Esophagus muscularis mucosa (tissue), 4 donors: ENCODE measurements at regions not wholly inside any gene's neighbourhood (a gene's known extent, or its start where the extent isn't known, plus 50 kb on each side); places are given as distances from the start of the nearest gene placed in this dataset.
A peak's percentile ranks its signal among the peaks of the same experiment; 100 is the strongest.

Experiments used
- DNase-seq: peaks from one replicate; pipeline ENCODE4 v3.0.0-alpha.2; 2017; ENCODE audit errors: extremely low spot score
- H3K27ac ChIP-seq, 4 donors: fragments of 200-600 bp; sonication (generic); replicated peaks in 1 of 4; 1 replicate in 3 of 4; 2 replicates in 1 of 4; pipeline ENCODE4 v1.5.1; 2016 to 2019; ENCODE audit warnings: mild to moderate bottlenecking in 1 of 4
- H3K27me3 ChIP-seq, 4 donors: fragments of 200-600 bp; sonication (generic); one replicate each; pipeline versions ENCODE4 v1.5.1 to v1.6.0; 2016 to 2019
- H3K36me3 ChIP-seq, 4 donors: fragments of 200-600 bp; sonication (generic); one replicate each; pipeline ENCODE4 v1.5.1; 2016 to 2019
- H3K4me1 ChIP-seq, 4 donors: fragments of 200-600 bp; sonication (generic); one replicate each; pipeline ENCODE4 v1.5.1; 2016 to 2019
- H3K4me3 ChIP-seq, 4 donors: fragments of 200-600 bp; sonication (generic); 1 replicate in 2 of 4; 2 replicates in 2 of 4; pipeline ENCODE4 v1.5.1; 2016 to 2019; ENCODE audit warnings: mild to moderate bottlenecking in 4 of 4, moderate library complexity in 1 of 4
- H3K9me3 ChIP-seq, 4 donors: fragments of 200-600 bp; sonication (generic); 1 replicate in 3 of 4; 2 replicates in 1 of 4; pipeline ENCODE4 v1.5.1; 2016 to 2019
- CTCF ChIP-seq, 3 experiments: fragments of 200-600 bp in 2 of 3; fragments of 450-650 bp in 1 of 3; sonication (generic) in 2 of 3; IDR thresholded peaks; one replicate each; pipeline ENCODE4 v1.5.1; 2017 to 2019; ENCODE audit warnings: antibody characterized with exemption in 3 of 3, mild to moderate bottlenecking in 2 of 3, moderate library complexity in 1 of 3
- EP300 ChIP-seq: sonication (generic); formaldehyde crosslinking; IDR thresholded peaks from one replicate; pipeline ENCODE4 v1.6.1; 2017; ENCODE audit warnings: antibody characterized with exemption
- POLR2A ChIP-seq: fragments of 450-650 bp; IDR thresholded peaks from one replicate; pipeline ENCODE4 v1.6.1; 2017; ENCODE audit warnings: antibody characterized with exemption, moderate library complexity, mild to moderate bottlenecking, low read depth
- POLR2AphosphoS5 ChIP-seq, 2 donors: sonication (generic); formaldehyde crosslinking; IDR thresholded peaks; one replicate each; pipeline ENCODE4 v1.6.1; 2017; ENCODE audit warnings: antibody characterized with exemption in 2 of 2
- WGBS: methylation state at CpG from one replicate; pipeline ENCODE4 v1.1.5; 2018; 5-methylcytosine and 5-hydroxymethylcytosine counted together
- intact Hi-C: fragments of 100-400 bp; cut with DNase I; formaldehyde crosslinking; loops from one replicate; pipeline ENCODE4 v1.15.1; 2023

- no peak for DNase-seq
- Histone ChIP-seq H3K9me3 (no peaks in the 10 kb centered on the region), H3K27ac (peak overlapping the region in 2 of 4 donors; percentile 16 to 25), H3K27me3 (no peaks in the 10 kb centered on the region), H3K4me1 (no peaks in the 10 kb centered on the region), H3K36me3 (no peaks in the 10 kb centered on the region), H3K4me3 (no peak overlapping the region)
- WGBS, result 70% methylated on average over 3 of the region's 3 CpGs
- TF ChIP-seq EP300 (no peak), POLR2AphosphoS5 (IDR thresholded peaks at IDR 0.05) (no peak), CTCF (IDR thresholded peaks at IDR 0.05) (no peak), POLR2A (no peak)
- intact Hi-C loops, result no loop called here
Observed at GRCh38 chr1:185427776-185428175, 110.7 kb upstream of the IVNS1ABP start.

GRCh38 chr1:185427264-185427663 lies 110.2 kb upstream of the IVNS1ABP start:
- Histone ChIP-seq H3K27ac (peak overlapping the region in 2 of 4 donors; percentile 25 to 49), H3K27me3 (no peaks in the 10 kb centered on the region), H3K36me3 (no peaks in the 10 kb centered on the region), H3K4me3 (no peak overlapping the region), H3K4me1 (no peaks in the 10 kb centered on the region), H3K9me3 (no peaks in the 10 kb centered on the region)
- intact Hi-C loops, result no loop called here
- DNase-seq, result no peak
- TF ChIP-seq EP300 (no peak), CTCF (IDR thresholded peaks at IDR 0.05) (no peak), POLR2A (no peak), POLR2AphosphoS5 (IDR thresholded peaks at IDR 0.05) (no peak)
- WGBS, result 47% methylated on average over 2 of the region's 2 CpGs

GRCh38 chr1:185426848-185427247 lies 109.8 kb upstream of the IVNS1ABP start:
- DNase-seq, result no peak
- no peaks in the 10 kb centered on the region for H3K27me3 ChIP-seq
- no peaks in the 10 kb centered on the region for H3K36me3 ChIP-seq
- H3K4me3 ChIP-seq, result no peak overlapping the region
- no peaks in the 10 kb centered on the region for H3K9me3 ChIP-seq
- intact Hi-C loops, result no loop called here
- WGBS, result 40% methylated on average over 5 of the region's 5 CpGs
- TF ChIP-seq EP300 (no peak), CTCF (IDR thresholded peaks at IDR 0.05) (no peak), POLR2AphosphoS5 (IDR thresholded peaks at IDR 0.05) (no peak), POLR2A (no peak)
- no peaks in the 10 kb centered on the region for H3K4me1 ChIP-seq
- H3K27ac ChIP-seq, result peak overlapping the region in 1 of 4 donors; percentile 49

GRCh38 chr1:185425163-185425562 lies 108.1 kb upstream of the IVNS1ABP start:
- intact Hi-C loops, result no loop called here
- Histone ChIP-seq H3K4me3 (no peak overlapping the region), H3K36me3 (no peaks in the 10 kb centered on the region), H3K27me3 (no peaks in the 10 kb centered on the region), H3K9me3 (no peaks in the 10 kb centered on the region), H3K27ac (no peak overlapping the region), H3K4me1 (no peaks in the 10 kb centered on the region)
- no peak for DNase-seq
- WGBS, result 92% methylated on average over 3 of the region's 3 CpGs
- no peak for TF ChIP-seq POLR2AphosphoS5 (IDR thresholded peaks at IDR 0.05)
- no peak for TF ChIP-seq EP300
- no peak for TF ChIP-seq POLR2A
- no peak for TF ChIP-seq CTCF (IDR thresholded peaks at IDR 0.05)

- Histone ChIP-seq H3K4me1 (no peaks in the 10 kb centered on the region), H3K27ac (no peak overlapping the region), H3K27me3 (no peaks in the 10 kb centered on the region), H3K36me3 (no peaks in the 10 kb centered on the region), H3K4me3 (no peak overlapping the region), H3K9me3 (no peaks in the 10 kb centered on the region)
- TF ChIP-seq CTCF (IDR thresholded peaks at IDR 0.05), result no peak
- TF ChIP-seq POLR2AphosphoS5 (IDR thresholded peaks at IDR 0.05), result no peak
- no peak for TF ChIP-seq POLR2A
- no peak for TF ChIP-seq EP300
- no peak for DNase-seq
- intact Hi-C loops, result no loop called here
- 47% methylated on average over 3 of the region's 3 CpGs for WGBS
Observed at GRCh38 chr1:185421485-185422107, 104.6 kb upstream of the IVNS1ABP start.
